IMR-90 (cell line): ENCODE measurements at regions not wholly inside any gene's neighbourhood (a gene's known extent, or its start where the extent isn't known, plus 50 kb on each side); places are given as distances from the start of the nearest gene placed in this dataset.

ENCODE experiments used
- BHLHE40 ChIP-seq: fragments of 150-350 bp; IDR thresholded peaks from 2 replicates; pipeline ENCODE4 v1.6.1; 2016; ENCODE audit warnings: mild to moderate bottlenecking, low read depth, low read length
- CEBPB ChIP-seq: IDR thresholded peaks from 2 replicates; pipeline ENCODE4 v1.6.1; 2012; ENCODE audit warnings: low read depth, low read length, improper control_type of control experiment
- CHD1 ChIP-seq: IDR thresholded peaks from 2 replicates; pipeline ENCODE4 v1.6.1; 2012; ENCODE audit warnings: low read depth, low read length, improper control_type of control experiment
- FOS ChIP-seq: fragments of 150-350 bp; IDR thresholded peaks from 2 replicates; pipeline ENCODE4 v1.6.1; 2016; ENCODE audit warnings: low read depth, low read length
- MAZ ChIP-seq: IDR thresholded peaks from 2 replicates; pipeline ENCODE4 v1.6.1; 2012; ENCODE audit warnings: low read depth, mild to moderate bottlenecking, low read length, improper control_type of control experiment, moderate library complexity, borderline replicate concordance
- NFE2L2 ChIP-seq: fragments of 150-350 bp; IDR thresholded peaks from 2 replicates; pipeline ENCODE4 v1.6.1; 2016; ENCODE audit warnings: low read depth, mild to moderate bottlenecking, low read length
- POLR2A ChIP-seq: IDR thresholded peaks from 2 replicates; pipeline ENCODE4 v1.6.1; 2012; ENCODE audit warnings: mild to moderate bottlenecking, low read depth, low read length
- RAD21 ChIP-seq: IDR thresholded peaks from 2 replicates; pipeline ENCODE4 v1.6.1; 2012; ENCODE audit warnings: low read length, improper control_type of control experiment
- RFX5 ChIP-seq: IDR thresholded peaks from 2 replicates; pipeline ENCODE4 v1.8.0; 2012; ENCODE audit warnings: low read depth, mild to moderate bottlenecking, low read length, moderate library complexity
- USF2 ChIP-seq: fragments of 150-350 bp; IDR thresholded peaks from 2 replicates; pipeline ENCODE4 v1.6.1; 2017; ENCODE audit warnings: mild to moderate bottlenecking, antibody characterized with exemption, low read length, low read depth
- TF ChIP-seq, protein P1 (sequence below): conservative IDR thresholded peaks from 2 replicates; pipeline ENCODE4 v1.5.1; 2012; ENCODE audit warnings: mild to moderate bottlenecking, low read depth, low read length, improper control_type of control experiment
- TF ChIP-seq, protein P2 (sequence below): fragments of 150-350 bp; IDR thresholded peaks from 2 replicates; pipeline ENCODE4 v1.6.1; 2016; ENCODE audit warnings: low read depth, mild to moderate bottlenecking, low read length, moderate library complexity, borderline replicate concordance

GRCh38 chr7:130818056-130818455 lies 84.0 kb upstream of the KLF14 start:
- TF ChIP-seq, protein P1, sequence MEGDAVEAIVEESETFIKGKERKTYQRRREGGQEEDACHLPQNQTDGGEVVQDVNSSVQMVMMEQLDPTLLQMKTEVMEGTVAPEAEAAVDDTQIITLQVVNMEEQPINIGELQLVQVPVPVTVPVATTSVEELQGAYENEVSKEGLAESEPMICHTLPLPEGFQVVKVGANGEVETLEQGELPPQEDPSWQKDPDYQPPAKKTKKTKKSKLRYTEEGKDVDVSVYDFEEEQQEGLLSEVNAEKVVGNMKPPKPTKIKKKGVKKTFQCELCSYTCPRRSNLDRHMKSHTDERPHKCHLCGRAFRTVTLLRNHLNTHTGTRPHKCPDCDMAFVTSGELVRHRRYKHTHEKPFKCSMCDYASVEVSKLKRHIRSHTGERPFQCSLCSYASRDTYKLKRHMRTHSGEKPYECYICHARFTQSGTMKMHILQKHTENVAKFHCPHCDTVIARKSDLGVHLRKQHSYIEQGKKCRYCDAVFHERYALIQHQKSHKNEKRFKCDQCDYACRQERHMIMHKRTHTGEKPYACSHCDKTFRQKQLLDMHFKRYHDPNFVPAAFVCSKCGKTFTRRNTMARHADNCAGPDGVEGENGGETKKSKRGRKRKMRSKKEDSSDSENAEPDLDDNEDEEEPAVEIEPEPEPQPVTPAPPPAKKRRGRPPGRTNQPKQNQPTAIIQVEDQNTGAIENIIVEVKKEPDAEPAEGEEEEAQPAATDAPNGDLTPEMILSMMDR: no peak
- TF ChIP-seq BHLHE40: no peak
- TF ChIP-seq CEBPB: no peak
- no peak for TF ChIP-seq POLR2A
- no peak for TF ChIP-seq USF2
- no peak for TF ChIP-seq RAD21
- TF ChIP-seq FOS: no peak
- TF ChIP-seq, protein P2, sequence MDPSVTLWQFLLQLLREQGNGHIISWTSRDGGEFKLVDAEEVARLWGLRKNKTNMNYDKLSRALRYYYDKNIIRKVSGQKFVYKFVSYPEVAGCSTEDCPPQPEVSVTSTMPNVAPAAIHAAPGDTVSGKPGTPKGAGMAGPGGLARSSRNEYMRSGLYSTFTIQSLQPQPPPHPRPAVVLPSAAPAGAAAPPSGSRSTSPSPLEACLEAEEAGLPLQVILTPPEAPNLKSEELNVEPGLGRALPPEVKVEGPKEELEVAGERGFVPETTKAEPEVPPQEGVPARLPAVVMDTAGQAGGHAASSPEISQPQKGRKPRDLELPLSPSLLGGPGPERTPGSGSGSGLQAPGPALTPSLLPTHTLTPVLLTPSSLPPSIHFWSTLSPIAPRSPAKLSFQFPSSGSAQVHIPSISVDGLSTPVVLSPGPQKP: no peak
- TF ChIP-seq MAZ: no peak
- no peak for TF ChIP-seq NFE2L2
- no peak for TF ChIP-seq RFX5
- no peak for TF ChIP-seq CHD1
